K562 (cell line): ENCODE measurements at regions not wholly inside any gene's neighbourhood (a gene's known extent, or its start where the extent isn't known, plus 50 kb on each side); places are given as distances from the start of the nearest gene placed in this dataset.

Experiments
- CBX1 ChIP-seq: sonication (generic); IDR thresholded peaks from 2 replicates; pipeline ENCODE4 v1.6.1; 2016; ENCODE audit warnings: antibody characterized with exemption, low read depth, mild to moderate bottlenecking
- CBX8 ChIP-seq: fragments of 200-600 bp; sonication (generic); IDR thresholded peaks from 2 replicates; pipeline ENCODE4 v1.6.1; 2012; ENCODE audit warnings: borderline replicate concordance, mixed run types, low read depth, mild to moderate bottlenecking, moderate library complexity, mixed read lengths, low read length, control low read depth, inconsistent platforms; ENCODE audit not compliant: poor library complexity, severe bottlenecking; ENCODE audit errors: extremely low read depth
- E2F8 ChIP-seq: fragments of 450-650 bp; IDR thresholded peaks from 2 replicates; pipeline ENCODE4 v1.7.1; 2018; ENCODE audit warnings: mild to moderate bottlenecking, low read depth; ENCODE audit not compliant: partially characterized antibody
- EGR1 ChIP-seq: fragments of 450-650 bp; conservative IDR thresholded peaks from 2 replicates; pipeline ENCODE4 v1.6.1; 2017; ENCODE audit warnings: mild to moderate bottlenecking
- GABPA ChIP-seq: fragments of 200-800 bp; sonication (Bioruptor generic); conservative IDR thresholded peaks from 2 replicates; pipeline ENCODE4 v1.6.1; 2016; ENCODE audit warnings: low read depth, missing genetic modification characterization, missing compliant biosample characterization
- HLTF ChIP-seq: fragments of 450-650 bp; IDR thresholded peaks from 2 replicates; pipeline ENCODE4 v1.6.1; 2016
- HNRNPK ChIP-seq: fragments of 200-400 bp; formaldehyde crosslinking; IDR thresholded peaks from one replicate; pipeline ENCODE4 v1.6.1; 2018; ENCODE audit warnings: mild to moderate bottlenecking, low read depth, low read length; ENCODE audit not compliant: poor library complexity, severe bottlenecking
- HNRNPLL ChIP-seq: fragments of 200-400 bp; formaldehyde crosslinking; IDR thresholded peaks from 2 replicates; pipeline ENCODE4 v1.6.1; 2017; ENCODE audit warnings: low read length, low read depth, mild to moderate bottlenecking; ENCODE audit not compliant: poor library complexity, severe bottlenecking
- NFIC ChIP-seq: fragments of 450-650 bp; IDR thresholded peaks from 2 replicates; pipeline ENCODE4 v1.6.1; 2017; ENCODE audit warnings: mild to moderate bottlenecking, inconsistent platforms
- OTX1 ChIP-seq: fragments of 450-650 bp; formaldehyde crosslinking; IDR thresholded peaks from 2 replicates; pipeline ENCODE4 v1.4.0; 2022; ENCODE audit warnings: mild to moderate bottlenecking
- POLR2B ChIP-seq: fragments of 450-650 bp; IDR thresholded peaks from 2 replicates; pipeline ENCODE4 v1.6.1; 2018; ENCODE audit warnings: low read depth; ENCODE audit not compliant: partially characterized antibody
- PTTG1 ChIP-seq: fragments of 450-650 bp; IDR thresholded peaks from 2 replicates; pipeline ENCODE4 v1.6.1; 2016; ENCODE audit warnings: low read depth, mild to moderate bottlenecking, missing genetic modification characterization, missing compliant biosample characterization
- SNRNP70 ChIP-seq: fragments of 200-400 bp; formaldehyde crosslinking; optimal IDR thresholded peaks from 2 replicates; pipeline ENCODE3; 2017; ENCODE audit warnings: low read depth, low read length
- SREBF1 ChIP-seq: fragments of 150-350 bp; IDR thresholded peaks from 2 replicates; pipeline ENCODE4 v1.6.1; 2014; ENCODE audit warnings: antibody characterized with exemption, low read depth, low read length, borderline replicate concordance
- TAF15 ChIP-seq: fragments of 200-400 bp; formaldehyde crosslinking; IDR thresholded peaks from 2 replicates; pipeline ENCODE4 v1.6.1; 2017; ENCODE audit warnings: mild to moderate bottlenecking, low read depth, low read length, moderate library complexity
- YBX1 ChIP-seq: fragments of 450-650 bp; IDR thresholded peaks from 2 replicates; pipeline ENCODE4 v1.7.1; 2016; ENCODE audit warnings: mild to moderate bottlenecking
- ZC3H4 ChIP-seq: sonication (generic); formaldehyde crosslinking; IDR thresholded peaks from 2 replicates; pipeline ENCODE4 v1.9.0; 2021; ENCODE audit warnings: missing genetic modification reagents, borderline replicate concordance
- ZNF445 ChIP-seq: fragments of 250-450 bp; sonication (Bioruptor Pico); IDR thresholded peaks from 2 replicates; pipeline ENCODE4 v1.4.0; 2020; ENCODE audit warnings: low read depth, mild to moderate bottlenecking, moderate library complexity
- ZNF584 ChIP-seq: fragments of 200-800 bp; sonication (Bioruptor generic); IDR thresholded peaks from 2 replicates; pipeline ENCODE4 v1.6.1; 2016; ENCODE audit warnings: low read depth, mild to moderate bottlenecking, missing genetic modification characterization, missing compliant biosample characterization
- ZNF668 ChIP-seq: fragments of 250-450 bp; sonication (Bioruptor Pico); IDR thresholded peaks from 2 replicates; pipeline ENCODE4 v1.8.0; 2022; ENCODE audit warnings: mild to moderate bottlenecking, inconsistent platforms
- ZNF780A ChIP-seq: fragments of 250-450 bp; sonication (Bioruptor Pico); IDR thresholded peaks from 2 replicates; pipeline ENCODE4 v1.5.0; 2021; ENCODE audit warnings: mild to moderate bottlenecking
- TF ChIP-seq, protein P1 (sequence below): fragments of 250-450 bp; sonication (Bioruptor Pico); IDR thresholded peaks from 2 replicates; pipeline ENCODE4 v1.4.0; 2020; ENCODE audit warnings: borderline replicate concordance
- TF ChIP-seq, protein P2 (sequence below), 2 experiments: fragments of 450-650 bp; IDR thresholded peaks; 2 replicates each; pipeline ENCODE4 v1.6.1; 2016

DNA sequence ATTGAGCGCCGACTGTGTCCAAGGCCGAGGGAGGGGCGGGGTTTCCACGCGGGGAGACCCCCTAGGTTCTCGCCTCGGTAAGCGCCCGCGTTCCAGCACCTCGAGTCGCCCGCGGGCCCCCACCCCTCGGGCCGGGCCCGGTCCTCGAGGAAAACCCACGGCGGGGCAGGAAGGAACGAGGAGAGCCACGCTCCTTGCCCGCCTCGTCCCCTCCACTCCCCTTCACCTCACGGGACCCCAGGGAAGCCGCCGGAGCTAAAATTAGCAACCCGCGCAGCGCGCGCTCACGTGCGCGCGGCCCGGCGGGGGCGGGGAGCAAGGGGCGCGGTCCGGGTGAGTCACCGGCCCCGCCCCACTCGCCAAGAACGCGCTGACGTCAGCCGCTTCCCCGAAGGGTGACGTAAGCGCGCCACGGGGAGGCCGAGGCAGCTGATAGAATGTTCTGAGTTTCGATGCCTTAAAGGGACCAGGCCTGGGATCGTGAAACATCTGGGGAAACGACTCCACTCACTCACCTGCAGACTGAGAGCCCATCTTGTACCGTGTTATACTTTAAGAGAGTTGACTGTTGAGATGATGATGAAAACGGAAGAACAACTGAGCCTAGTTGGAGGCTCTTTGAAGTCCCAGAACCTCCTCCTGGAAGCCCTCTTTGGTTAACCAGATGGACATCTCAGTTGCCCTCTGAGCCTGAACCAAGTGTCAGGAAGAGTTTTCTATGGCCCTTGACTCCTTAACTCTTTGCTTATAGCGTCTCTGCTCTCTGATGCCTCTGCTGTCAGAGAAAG lies 49.7 kb upstream of the ATF3 start (continued):
- TF ChIP-seq, protein P1, sequence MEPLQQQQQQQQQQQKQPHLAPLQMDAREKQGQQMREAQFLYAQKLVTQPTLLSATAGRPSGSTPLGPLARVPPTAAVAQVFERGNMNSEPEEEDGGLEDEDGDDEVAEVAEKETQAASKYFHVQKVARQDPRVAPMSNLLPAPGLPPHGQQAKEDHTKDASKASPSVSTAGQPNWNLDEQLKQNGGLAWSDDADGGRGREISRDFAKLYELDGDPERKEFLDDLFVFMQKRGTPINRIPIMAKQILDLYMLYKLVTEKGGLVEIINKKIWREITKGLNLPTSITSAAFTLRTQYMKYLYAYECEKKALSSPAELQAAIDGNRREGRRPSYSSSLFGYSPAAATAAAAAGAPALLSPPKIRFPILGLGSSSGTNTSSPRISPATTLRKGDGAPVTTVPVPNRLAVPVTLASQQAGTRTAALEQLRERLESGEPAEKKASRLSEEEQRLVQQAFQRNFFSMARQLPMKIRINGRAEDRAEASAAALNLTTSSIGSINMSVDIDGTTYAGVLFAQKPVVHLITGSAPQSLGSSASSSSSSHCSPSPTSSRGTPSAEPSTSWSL = no peak; the same call in 1 of the 2 replicates
- no peak for TF ChIP-seq SNRNP70
- TF ChIP-seq TAF15 = no peak
- no peak for TF ChIP-seq ZNF445 (CRISPR knock-in tag)
- no peak for TF ChIP-seq PTTG1 (tag)
- no peak for TF ChIP-seq NFIC
- peak; percentile 10; the same call in 1 of the 2 replicates for TF ChIP-seq ZC3H4 (CRISPR knock-in tag)
- TF ChIP-seq, protein P2, sequence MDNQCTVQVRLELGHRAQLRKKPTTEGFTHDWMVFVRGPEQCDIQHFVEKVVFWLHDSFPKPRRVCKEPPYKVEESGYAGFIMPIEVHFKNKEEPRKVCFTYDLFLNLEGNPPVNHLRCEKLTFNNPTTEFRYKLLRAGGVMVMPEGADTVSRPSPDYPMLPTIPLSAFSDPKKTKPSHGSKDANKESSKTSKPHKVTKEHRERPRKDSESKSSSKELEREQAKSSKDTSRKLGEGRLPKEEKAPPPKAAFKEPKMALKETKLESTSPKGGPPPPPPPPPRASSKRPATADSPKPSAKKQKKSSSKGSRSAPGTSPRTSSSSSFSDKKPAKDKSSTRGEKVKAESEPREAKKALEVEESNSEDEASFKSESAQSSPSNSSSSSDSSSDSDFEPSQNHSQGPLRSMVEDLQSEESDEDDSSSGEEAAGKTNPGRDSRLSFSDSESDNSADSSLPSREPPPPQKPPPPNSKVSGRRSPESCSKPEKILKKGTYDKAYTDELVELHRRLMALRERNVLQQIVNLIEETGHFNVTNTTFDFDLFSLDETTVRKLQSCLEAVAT (IDR thresholded peaks at IDR 0.05) = 0 out of 4 replicates have a peak, but pooled peaks of 1 of the 2 experiments have one; percentile 8
- peak; percentile 50 for TF ChIP-seq GABPA (tag)
- TF ChIP-seq POLR2B = no peak
- TF ChIP-seq CBX1 = peak; percentile 98
- TF ChIP-seq ZNF780A (CRISPR knock-in tag) = no peak
- TF ChIP-seq ZNF668 (CRISPR knock-in tag) = no peak
- TF ChIP-seq ZNF584 = no peak
- TF ChIP-seq CBX8 = no peak
- no peak for TF ChIP-seq YBX1
- TF ChIP-seq SREBF1 = no peak
- TF ChIP-seq HNRNPK = no peak
- TF ChIP-seq EGR1 = peak; percentile 96
- TF ChIP-seq HLTF = 0 out of 2 replicates have a peak, but pooled peaks have one; percentile 29
- TF ChIP-seq HNRNPLL = no peak
- peak; percentile 75 for TF ChIP-seq E2F8
- TF ChIP-seq OTX1 = no peak; the same call in 1 of the 2 replicates
